Left cardiac atrium (tissue), 4 donors: ENCODE measurements at regions not wholly inside any gene's neighbourhood (a gene's known extent, or its start where the extent isn't known, plus 50 kb on each side); places are given as distances from the start of the nearest gene placed in this dataset.

Source experiments
- ATAC-seq, 2 donors: fragments of 200-7000 bp; cut with Tn5 transposase; one replicate each; pipeline ENCODE4 v1.9.1; 2020; ENCODE audit warnings: mild to moderate bottlenecking in 2 of 2, moderate library complexity in 2 of 2
- DNase-seq: peaks from one replicate; pipeline ENCODE4 v3.0.0-alpha.2; 2020
- intact Hi-C, 2 donors: fragments of 100-400 bp; cut with DNase I; formaldehyde crosslinking; loops; one replicate each; pipeline versions ENCODE4 v1.14.1 to v1.15.1; 2022 to 2023
- donor health status: DM: no; HTN: yes; CAD: no.
- donor health status: DM: no; HTN: yes; CAD: no; lungs with severe emphysema.
- donor health status: DM: yes; HTN: yes; CAD: no.
- donor health status: Dilated cardiomyopathy.

DNA sequence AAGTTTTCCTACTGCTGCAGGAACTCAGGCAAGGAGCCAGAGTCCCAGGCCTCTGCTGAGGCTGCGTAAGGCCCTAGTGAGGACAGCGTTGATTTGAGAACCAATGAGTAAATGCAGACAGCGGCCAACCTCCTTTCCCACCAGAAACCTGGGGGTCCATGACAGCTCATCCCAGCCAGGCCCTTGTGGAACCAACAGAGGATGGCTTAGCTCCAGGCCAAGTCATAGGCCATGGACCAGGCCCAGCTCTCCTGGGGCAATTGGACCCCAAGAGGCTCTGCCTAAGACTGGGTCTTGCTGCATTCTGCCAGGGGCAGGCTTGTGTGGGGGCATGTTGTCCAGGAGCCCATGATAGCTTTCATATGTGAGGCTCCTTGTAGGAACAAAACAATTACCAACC is 65.4 kb upstream of the PPP1R3C start:
- no peak for ATAC-seq
- intact Hi-C loops = no loop called here
- no peak for DNase-seq

DNA sequence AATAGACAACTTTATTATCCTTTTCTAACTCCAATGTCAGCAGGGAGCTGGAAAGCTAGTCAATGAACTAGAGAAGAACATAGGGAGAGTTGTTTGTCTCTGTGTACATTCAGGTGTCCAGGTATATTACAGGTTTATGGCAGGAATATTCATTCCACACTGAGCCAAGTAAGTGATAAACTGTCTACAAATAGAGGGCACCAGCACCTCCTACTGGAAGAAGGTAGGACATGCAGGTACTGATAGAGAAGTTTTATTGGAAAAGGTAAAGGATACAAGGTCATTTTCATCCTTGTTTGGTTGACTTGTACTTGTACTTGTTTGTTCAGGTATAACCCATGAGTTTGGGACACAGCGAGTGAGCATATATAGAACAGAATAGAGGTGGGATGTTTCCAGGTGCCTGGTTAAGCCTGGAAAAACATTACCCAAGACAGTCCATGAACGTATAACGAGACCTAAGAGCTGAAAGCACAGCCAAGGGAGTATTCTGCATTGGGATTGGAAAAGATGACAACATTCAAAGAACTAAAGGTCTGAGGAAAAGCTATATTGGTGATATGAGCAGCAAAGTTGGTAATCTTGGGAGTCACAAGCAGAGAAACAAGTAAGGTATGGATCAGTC is 61.4 kb upstream of the PPP1R3C start:
- DNase-seq (no peak), ATAC-seq (no peak)
- intact Hi-C loops = loop anchor here in 1 of 2 donors (5.0 kb wide), 1 partner anchor 57 kb away; no protein-coding TSS in a partner anchor

- ATAC-seq = peak in 1 of 2 donors; percentile 32
- DNase-seq = no peak
- intact Hi-C loops = loop anchor here in 1 of 2 donors (5.0 kb wide), 1 partner anchor 55 kb away; no protein-coding TSS in a partner anchor
Measured at GRCh38 chr10:91691981-91692380, 59.1 kb upstream of the PPP1R3C start.

GRCh38 chr10:91690996-91691676 is 58.3 kb upstream of the PPP1R3C start:
- ATAC-seq = no peak
- no peak for DNase-seq
- intact Hi-C loops = loop anchor here in 1 of 2 donors (5.0 kb wide), 1 partner anchor 54 kb away; no protein-coding TSS in a partner anchor

DNA sequence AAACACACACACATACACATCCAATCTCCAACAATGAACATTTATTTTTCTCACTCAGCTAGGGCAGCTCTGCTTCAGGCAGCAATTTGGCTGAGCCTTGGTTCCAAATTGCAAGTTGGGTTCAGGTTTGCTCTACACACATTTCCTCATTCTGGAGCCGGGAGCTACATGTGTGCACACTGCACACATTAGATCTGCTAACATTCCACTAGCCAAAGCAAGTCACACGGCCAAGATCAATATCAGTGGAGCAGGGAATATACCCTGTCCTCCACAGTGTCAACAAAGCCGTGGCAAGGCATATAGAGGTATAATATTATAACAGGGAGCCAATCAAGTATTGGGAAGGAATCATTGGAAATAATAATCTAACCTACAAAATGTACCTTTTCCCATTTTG is 57.5 kb upstream of the PPP1R3C start:
- DNase-seq (no peak), ATAC-seq (no peak)
- intact Hi-C loops = loop anchor here in 1 of 2 donors (5.0 kb wide), 1 partner anchor 53 kb away; no protein-coding TSS in a partner anchor

GRCh38 chr10:91689731-91690168 is 56.9 kb upstream of the PPP1R3C start:
- intact Hi-C loops = loop anchor here in 1 of 2 donors (5.0 kb wide), 1 partner anchor 52 kb away; no protein-coding TSS in a partner anchor
- ATAC-seq = peak; percentile 91 to 93
- no peak for DNase-seq

DNA sequence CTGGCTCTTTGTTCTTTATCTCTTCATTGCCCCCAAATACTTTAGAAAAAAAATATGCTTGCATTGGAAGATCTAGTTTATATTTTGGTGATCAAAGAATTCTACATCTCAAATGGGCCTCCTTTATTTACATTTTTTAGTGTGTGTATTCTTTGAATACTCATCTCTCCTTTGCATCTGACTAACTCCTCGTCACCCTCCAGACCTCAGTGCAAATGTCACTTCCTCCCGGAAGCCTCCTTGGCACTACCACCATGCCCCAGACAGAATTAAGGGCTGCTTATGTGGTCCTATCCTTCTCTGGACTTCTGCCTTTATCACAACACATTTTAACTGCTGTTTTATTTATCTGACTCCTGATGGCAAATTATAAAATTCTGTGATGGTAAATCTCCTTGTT is 52.0 kb upstream of the PPP1R3C start:
- DNase-seq (no peak), ATAC-seq (no peak)
- intact Hi-C loops = no loop called here

- intact Hi-C loops = no loop called here
- ATAC-seq = peak in 1 of 2 donors; percentile 31
- DNase-seq = no peak
Measured at GRCh38 chr10:91683975-91684374, 51.1 kb upstream of the PPP1R3C start.

GRCh38 chr10:91682912-91683311 is 50.0 kb upstream of the PPP1R3C start:
- no peak for DNase-seq
- ATAC-seq = peak in 1 of 2 donors; percentile 16
- intact Hi-C loops = no loop called here
